HCT116 (cell line): ENCODE measurements at regions not wholly inside any gene's neighbourhood (a gene's known extent, or its start where the extent isn't known, plus 50 kb on each side); places are given as distances from the start of the nearest gene placed in this dataset.

Experiments
- ATAC-seq: fragments of 200-7000 bp; cut with Tn5 transposase; 2 replicates; pipeline ENCODE4 v1.9.1; 2020; ENCODE audit warnings: mild to moderate bottlenecking, moderate library complexity
- BruUV-seq: library from RNA; stranded (reverse); fragments of 400-500 nt; replicated peaks from 2 replicates; lab custom pipeline; 2021; lab: Mats Ljungman, UMichigan
- CTCF ChIA-PET: fragments of 300-600 bp; sonication (Branson Sonifier 250); formaldehyde crosslinking; loops from one replicate; lab custom pipeline; 2021; ENCODE audit warnings: antibody characterized with exemption; lab: Charles Lee
- POLR2A ChIA-PET: fragments of 300-600, 350-600 bp; sonication (Branson Sonifier 250); formaldehyde crosslinking; loops from one replicate; lab custom pipeline; 2021; ENCODE audit warnings: antibody characterized with exemption; lab: Charles Lee
- RAD21 ChIA-PET, 2 experiments: fragments of 300-600 bp; sonication (Branson Sonifier 250); formaldehyde crosslinking; loops; one replicate each; lab custom pipeline; 2023; ENCODE audit warnings: low total read pairs in 2 of 2; ENCODE audit not compliant: uncharacterized antibody in 2 of 2, unreplicated experiment in 2 of 2, low non-redundant PET in 1 of 2; lab: Charles Lee
- DNase-seq: peaks from one replicate; pipeline ENCODE4 v3.0.0-alpha.2; 2010; ENCODE audit warnings: low read depth, low spot score
- H2AFZ ChIP-seq: fragments of 200-600 bp; shearing (Covaris generic), sonication (generic); 2 replicates; pipeline ENCODE4 v1.6.1; 2017; ENCODE audit warnings: low read depth, mixed run types, mixed read lengths, antibody characterized with exemption, low read length; ENCODE audit not compliant: poor library complexity, severe bottlenecking
- H3K27ac ChIP-seq: 2 replicates; pipeline ENCODE4 v1.5.1; 2012; ENCODE audit warnings: low read depth, low read length
- H3K27me3 ChIP-seq: fragments of 200-600 bp; sonication (generic); 2 replicates; pipeline ENCODE4 v1.6.1; 2016; ENCODE audit warnings: mixed run types, low read length, mixed read lengths; ENCODE audit not compliant: insufficient read depth
- H3K36me3 ChIP-seq, 2 experiments: fragments of 200-500 bp in 1 of 2; fragments of 200-600 bp in 1 of 2; sonication (Bioruptor generic) in 1 of 2; sonication (generic) in 1 of 2; 2 replicates each; pipeline versions ENCODE4 v1.5.1 to v1.6.1; 2014 to 2016; ENCODE audit warnings: low read length in 2 of 2, inconsistent platforms in 1 of 2, mixed read lengths in 1 of 2, mixed run types in 1 of 2; ENCODE audit not compliant: insufficient read depth in 2 of 2, control insufficient read depth in 1 of 2
- H3K4me1 ChIP-seq, 2 experiments: fragments of 200-600 bp in 1 of 2; sonication (generic) in 1 of 2; 2 replicates each; pipeline versions ENCODE4 v1.5.1 to v1.6.1; 2012 to 2017; ENCODE audit warnings: low read length in 2 of 2, inconsistent platforms in 1 of 2, mild to moderate bottlenecking in 1 of 2, mixed read lengths in 1 of 2, mixed run types in 1 of 2, moderate library complexity in 1 of 2; ENCODE audit not compliant: insufficient read depth in 2 of 2, control insufficient read depth in 1 of 2
- H3K4me2 ChIP-seq: fragments of 200-600 bp; sonication (generic); 2 replicates; pipeline ENCODE4 v1.6.1; 2017; ENCODE audit warnings: mixed run types, low read length, mixed read lengths
- H3K4me3 ChIP-seq, 2 experiments: fragments of 200-600 bp in 1 of 2; sonication (generic) in 1 of 2; replicated peaks in 1 of 2; 2 replicates each; pipeline ENCODE4 v1.5.1; 2011 to 2016; ENCODE audit warnings: low read length in 2 of 2, control low read depth in 1 of 2, low read depth in 1 of 2, mild to moderate bottlenecking in 1 of 2, mixed read lengths in 1 of 2, mixed run types in 1 of 2
- H3K79me2 ChIP-seq: fragments of 200-600 bp; sonication (generic); 2 replicates; pipeline ENCODE4 v1.6.1; 2017; ENCODE audit warnings: mild to moderate bottlenecking, mixed run types, low read length, moderate library complexity, mixed read lengths; ENCODE audit not compliant: insufficient read depth
- H3K9ac ChIP-seq: fragments of 200-600 bp; sonication (generic); 2 replicates; pipeline ENCODE4 v1.6.1; 2016; ENCODE audit warnings: low read length, mixed read lengths
- H3K9me2 ChIP-seq: fragments of 200-600 bp; sonication (generic), shearing (Covaris generic); 2 replicates; pipeline ENCODE4 v1.6.1; 2017; ENCODE audit warnings: mixed run types, mild to moderate bottlenecking, moderate library complexity; ENCODE audit not compliant: insufficient read depth
- H3K9me3 ChIP-seq, 2 experiments: fragments of 200-500 bp in 1 of 2; fragments of 200-600 bp in 1 of 2; sonication (Bioruptor generic) in 1 of 2; sonication (generic) in 1 of 2; 2 replicates each; pipeline ENCODE4 v1.6.1; 2014 to 2017; ENCODE audit warnings: low read length in 2 of 2, mixed read lengths in 2 of 2, inconsistent platforms in 1 of 2, low read depth in 1 of 2, mild to moderate bottlenecking in 1 of 2, mixed run types in 1 of 2, moderate library complexity in 1 of 2; ENCODE audit not compliant: control insufficient read depth in 1 of 2, insufficient read depth in 1 of 2
- H4K20me1 ChIP-seq: fragments of 200-600 bp; sonication (generic), shearing (Covaris generic); 2 replicates; pipeline ENCODE4 v1.6.1; 2017; ENCODE audit warnings: mixed run types, mild to moderate bottlenecking, moderate library complexity; ENCODE audit not compliant: insufficient read depth
- ATF3 ChIP-seq: IDR thresholded peaks from 2 replicates; pipeline ENCODE4 v1.6.1; 2012
- CBX3 ChIP-seq: IDR thresholded peaks from 2 replicates; pipeline ENCODE4 v1.6.1; 2012; ENCODE audit warnings: low read depth
- CEBPB ChIP-seq: IDR thresholded peaks from 2 replicates; pipeline ENCODE4 v1.6.1; 2012; ENCODE audit warnings: low read depth
- CTCF ChIP-seq, 3 experiments: fragments of 200-600 bp in 1 of 3; sonication (generic) in 1 of 3; IDR thresholded peaks in 2 of 3; conservative IDR thresholded peaks in 1 of 3; 2 replicates each; pipeline ENCODE4 v1.5.1; 2012 to 2017; ENCODE audit warnings: low read depth in 2 of 3, low read length in 2 of 3, antibody characterized with exemption in 1 of 3, borderline replicate concordance in 1 of 3, control low read depth in 1 of 3, mild to moderate bottlenecking in 1 of 3, mixed read lengths in 1 of 3, mixed run types in 1 of 3, moderate library complexity in 1 of 3; ENCODE audit not compliant: insufficient read depth in 1 of 3
- EGR1 ChIP-seq: IDR thresholded peaks from 2 replicates; pipeline ENCODE4 v1.6.1; 2012; ENCODE audit warnings: low read depth
- ELF1 ChIP-seq: IDR thresholded peaks from 2 replicates; pipeline ENCODE4 v1.6.1; 2012; ENCODE audit warnings: low read depth, borderline replicate concordance
- EZH2 ChIP-seq: fragments of 200-600 bp; sonication (generic); IDR thresholded peaks from 2 replicates; pipeline ENCODE4 v1.6.1; 2017; ENCODE audit warnings: antibody characterized with exemption, mixed run types
- EZH2phosphoT487 ChIP-seq: fragments of 200-600 bp; IDR thresholded peaks from 2 replicates; pipeline ENCODE4 v1.6.1; 2018; ENCODE audit warnings: antibody characterized with exemption, borderline replicate concordance
- FOSL1 ChIP-seq: IDR thresholded peaks from 2 replicates; pipeline ENCODE4 v1.6.1; 2012; ENCODE audit warnings: low read depth
- JUND ChIP-seq: IDR thresholded peaks from 2 replicates; pipeline ENCODE4 v1.6.1; 2012
- MAX ChIP-seq: IDR thresholded peaks from 2 replicates; pipeline ENCODE4 v1.6.1; 2012
- POLR2A ChIP-seq: IDR thresholded peaks from 2 replicates; pipeline ENCODE4 v1.7.0; 2011; ENCODE audit warnings: borderline replicate concordance; ENCODE audit not compliant: insufficient read depth, insufficient read length; ENCODE audit errors: extremely low read depth
- POLR2AphosphoS5 ChIP-seq: IDR thresholded peaks from 2 replicates; pipeline ENCODE4 v1.6.1; 2011; ENCODE audit warnings: mild to moderate bottlenecking, low read depth, low read length, moderate library complexity
- REST ChIP-seq: IDR thresholded peaks from 2 replicates; pipeline ENCODE4 v1.6.1; 2012; ENCODE audit warnings: low read depth
- SIN3A ChIP-seq: IDR thresholded peaks from 2 replicates; pipeline ENCODE4 v1.6.1; 2012; ENCODE audit warnings: low read depth
- TCF7L2 ChIP-seq: IDR thresholded peaks from 2 replicates; pipeline ENCODE4 v1.7.0; 2011; ENCODE audit warnings: borderline replicate concordance, inconsistent platforms; ENCODE audit not compliant: insufficient read depth, insufficient read length; ENCODE audit errors: extremely low read depth
- YY1 ChIP-seq: IDR thresholded peaks from 2 replicates; pipeline ENCODE4 v1.6.1; 2011; ENCODE audit warnings: low read length, low read depth, moderate library complexity, mild to moderate bottlenecking; ENCODE audit not compliant: insufficient replicate concordance; ENCODE audit errors: extremely low read depth
- ZBTB33 ChIP-seq: IDR thresholded peaks from 2 replicates; pipeline ENCODE4 v1.6.1; 2011; ENCODE audit warnings: mild to moderate bottlenecking, low read length, moderate library complexity; ENCODE audit not compliant: insufficient replicate concordance; ENCODE audit errors: extremely low read depth
- ZNF274 ChIP-seq: fragments of 200-500 bp; sonication (Bioruptor generic); IDR thresholded peaks from 2 replicates; pipeline ENCODE4 v1.6.1; 2014; ENCODE audit warnings: mild to moderate bottlenecking, low read depth, low read length, inconsistent platforms
- intact Hi-C: fragments of 100-400 bp; cut with micrococcal nuclease; formaldehyde crosslinking; loops from 2 replicates; pipeline ENCODE4 v1.10.0; 2022

GRCh38 chr6:150740453-150740852 is 125.0 kb upstream of the MTHFD1L start:
- H3K4me1 ChIP-seq: no peaks in the 10 kb centered on the region
- no peaks in the 10 kb centered on the region for H3K36me3 ChIP-seq
- H3K27me3 ChIP-seq: no peaks in the 10 kb centered on the region
- H2AFZ ChIP-seq: no peak overlapping the region
- no peaks in the 10 kb centered on the region for H3K79me2 ChIP-seq
- H3K4me2 ChIP-seq: no peak overlapping the region
- H3K9me3 ChIP-seq: no peaks in the 10 kb centered on the region
- ChIA-PET CTCF (interaction anchor here (1.3 to 2.3 kb wide), 3 partner anchors 54 to 322 kb away, joined by 3 to 18 read pairs (median 10); no protein-coding TSS in a partner anchor), POLR2A (no interaction called here), RAD21 (no interaction called here)
- H3K27ac ChIP-seq: no peak overlapping the region
- H3K9me2 ChIP-seq: no peaks in the 10 kb centered on the region
- H3K4me3 ChIP-seq: no peak overlapping the region
- DNase-seq (no peak), ATAC-seq (no peak)
- H4K20me1 ChIP-seq: no peaks in the 10 kb centered on the region
- intact Hi-C loops: no loop called here
- no TSS peak for BruUV-seq
- TF ChIP-seq EZH2: no peak
- TF ChIP-seq TCF7L2: no peak
- no peak for TF ChIP-seq ATF3
- no peak for TF ChIP-seq POLR2AphosphoS5
- TF ChIP-seq ELF1: no peak
- TF ChIP-seq FOSL1: no peak
- no peak for TF ChIP-seq ZNF274
- no peak for TF ChIP-seq CTCF (IDR thresholded peaks at IDR 0.05 in 2 of 3, conservative IDR thresholded peaks at IDR 0.05 in 1 of 3; ENCODE audit: borderline replicate concordance in 1 of 3, insufficient read depth in 1 of 3, low read depth in 2 of 3, low read length in 2 of 3)
- no peak for TF ChIP-seq POLR2A
- no peak for TF ChIP-seq ZBTB33
- no peak for TF ChIP-seq EZH2phosphoT487
- no peak for TF ChIP-seq YY1
- no peak for TF ChIP-seq EGR1
- no peak for TF ChIP-seq SIN3A
- no peak for TF ChIP-seq CBX3
- TF ChIP-seq REST: no peak
- TF ChIP-seq JUND: no peak
- no peak for TF ChIP-seq CEBPB
- no peak for TF ChIP-seq MAX
- H3K9ac ChIP-seq: no peak overlapping the region
